ENCODE measurements at regions not wholly inside any gene's neighbourhood (a gene's known extent, or its start where the extent isn't known, plus 50 kb on each side); places are given as distances from the start of the nearest gene placed in this dataset.

- H3K4me2 ChIP-seq (replicated peaks; ENCODE audit: low read depth, low read length, poor library complexity, severe bottlenecking): no peak overlapping the region
- no CpG with 5 or more reads among the region's 3 CpGs for WGBS (ENCODE audit: insufficient coverage)
- H3K27ac ChIP-seq (ENCODE audit: low read length in 2 of 2): no peak overlapping the region
- Mint-ChIP-seq H3K27ac (no peak overlapping the region), H3K27me3 (no peaks in the 10 kb centered on the region), H3K4me3 (no peak overlapping the region), H3K4me1 (no peaks in the 10 kb centered on the region), H3K9me3 (ENCODE audit: insufficient read depth) (no peaks in the 10 kb centered on the region)
- H3K4me3 ChIP-seq (ENCODE audit: control extremely low read depth in 1 of 5, extremely low read depth in 1 of 5, insufficient read depth in 1 of 5, low read depth in 2 of 5, low read length in 4 of 5): no peak overlapping the region
- DNase-seq (no peak), ATAC-seq (ENCODE audit: low read depth) (no peak)
- CTCF ChIA-PET: no interaction called here
- H4K20me1 ChIP-seq (ENCODE audit: control insufficient read depth, insufficient read depth, low read length, poor library complexity, severe bottlenecking): no peaks in the 10 kb centered on the region
- intact Hi-C loops (cut with micrococcal nuclease): no loop called here
- H3K79me2 ChIP-seq (ENCODE audit: control insufficient read depth, insufficient read depth, low read length): no peaks in the 10 kb centered on the region
- H3K36me3 ChIP-seq (replicated peaks in 1 of 2; ENCODE audit: control extremely low read depth in 1 of 2, control insufficient read depth in 1 of 2, extremely low read depth in 1 of 2, insufficient read depth in 2 of 2, low read length in 1 of 2): no peaks in the 10 kb centered on the region
- TF ChIP-seq EZH2 (IDR thresholded peaks at IDR 0.05; ENCODE audit: borderline replicate concordance, insufficient read depth, low read depth, low read length, poor library complexity, severe bottlenecking) (no peak), CTCF (IDR thresholded peaks at IDR 0.05) (no peak)
- POLR2A ChIA-PET: no interaction called here
- H3K9ac ChIP-seq (ENCODE audit: low read length): no peak overlapping the region
- H3K27me3 ChIP-seq (replicated peaks in 1 of 4; ENCODE audit: control extremely low read depth in 1 of 4, control insufficient read depth in 3 of 4, insufficient read depth in 4 of 4, low read length in 3 of 4): no peaks in the 10 kb centered on the region
- H3K9me3 ChIP-seq (ENCODE audit: control extremely low read depth in 1 of 3, control insufficient read depth in 2 of 3, insufficient read depth in 1 of 3, low read length in 2 of 3): no peaks in the 10 kb centered on the region
- H2AFZ ChIP-seq (ENCODE audit: insufficient read depth, low read depth, low read length, poor library complexity, severe bottlenecking): no peak overlapping the region
- H3K4me1 ChIP-seq (ENCODE audit: control insufficient read depth in 2 of 2, insufficient read depth in 2 of 2, low read length in 2 of 2): no peaks in the 10 kb centered on the region
These were observed 635.4 kb upstream of the SOX9 start for GRCh38 chr17:71485426-71485825.

- CTCF ChIA-PET: no interaction called here
- Histone ChIP-seq H2AFZ (ENCODE audit: insufficient read depth, low read depth, low read length, poor library complexity, severe bottlenecking) (no peak overlapping the region), H3K9ac (ENCODE audit: low read length) (no peak overlapping the region), H3K36me3 (replicated peaks in 1 of 2; ENCODE audit: control extremely low read depth in 1 of 2, control insufficient read depth in 1 of 2, extremely low read depth in 1 of 2, insufficient read depth in 2 of 2, low read length in 1 of 2) (no peaks in the 10 kb centered on the region), H3K79me2 (ENCODE audit: control insufficient read depth, insufficient read depth, low read length) (no peaks in the 10 kb centered on the region), H3K9me3 (ENCODE audit: control extremely low read depth in 1 of 3, control insufficient read depth in 2 of 3, insufficient read depth in 1 of 3, low read length in 2 of 3) (no peaks in the 10 kb centered on the region), H3K4me3 (ENCODE audit: control extremely low read depth in 1 of 5, extremely low read depth in 1 of 5, insufficient read depth in 1 of 5, low read depth in 2 of 5, low read length in 4 of 5) (no peak overlapping the region), H3K27me3 (replicated peaks in 1 of 4; ENCODE audit: control extremely low read depth in 1 of 4, control insufficient read depth in 3 of 4, insufficient read depth in 4 of 4, low read length in 3 of 4) (no peaks in the 10 kb centered on the region), H3K4me2 (replicated peaks; ENCODE audit: low read depth, low read length, poor library complexity, severe bottlenecking) (no peak overlapping the region), H3K27ac (ENCODE audit: low read length in 2 of 2) (no peak overlapping the region), H4K20me1 (ENCODE audit: control insufficient read depth, insufficient read depth, low read length, poor library complexity, severe bottlenecking) (no peaks in the 10 kb centered on the region), H3K4me1 (ENCODE audit: control insufficient read depth in 2 of 2, insufficient read depth in 2 of 2, low read length in 2 of 2) (no peaks in the 10 kb centered on the region)
- no peaks in the 10 kb centered on the region for H3K27me3 Mint-ChIP-seq
- ATAC-seq (ENCODE audit: low read depth): no peak
- TF ChIP-seq EZH2 (IDR thresholded peaks at IDR 0.05; ENCODE audit: borderline replicate concordance, insufficient read depth, low read depth, low read length, poor library complexity, severe bottlenecking) (no peak), CTCF (IDR thresholded peaks at IDR 0.05) (no peak)
- no peaks in the 10 kb centered on the region for H3K9me3 Mint-ChIP-seq (ENCODE audit: insufficient read depth)
- DNase-seq: no peak
- POLR2A ChIA-PET: no interaction called here
- intact Hi-C loops (cut with micrococcal nuclease): no loop called here
- no peak overlapping the region for H3K4me3 Mint-ChIP-seq
- H3K4me1 Mint-ChIP-seq: no peaks in the 10 kb centered on the region
- no peak overlapping the region for H3K27ac Mint-ChIP-seq
These were observed 634.6 kb upstream of the SOX9 start for GRCh38 chr17:71486261-71486660.

Data from B cell (primary cell).